ENCODE measurements at regions not wholly inside any gene's neighbourhood (a gene's known extent, or its start where the extent isn't known, plus 50 kb on each side); places are given as distances from the start of the nearest gene placed in this dataset.
"Not testable (repeated sequence)": the region's sequence is repeated elsewhere in the genome, so short reads cannot be mapped to it uniquely, and the experiment has no call there.

DNA sequence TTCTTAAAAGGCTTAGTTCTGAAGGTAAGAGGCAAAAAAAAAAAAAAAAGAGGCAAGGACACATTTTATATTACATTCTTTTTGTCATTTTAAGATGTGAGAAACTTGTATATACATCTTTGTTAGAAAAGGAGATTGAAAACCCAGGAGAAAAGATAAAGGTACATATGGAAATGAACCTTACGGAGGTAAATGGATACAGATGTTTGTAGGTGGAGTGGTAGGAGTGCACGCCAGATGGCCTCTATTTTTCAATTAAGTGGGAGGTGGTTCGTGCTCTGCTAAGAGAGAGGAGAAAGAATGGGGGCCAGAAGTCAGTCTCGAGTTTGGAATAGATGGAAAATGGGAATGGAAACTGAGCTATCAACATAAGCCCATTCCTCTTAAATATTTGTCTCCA, 622.5 kb upstream of the GHITM start:
- Histone ChIP-seq H3K4me1 (ENCODE audit: low read depth, poor library complexity, severe bottlenecking) (no peaks in the 10 kb centered on the region), H3K27me3 (ENCODE audit: insufficient read depth, low read depth) (no peaks in the 10 kb centered on the region), H3K4me3 (IDR thresholded peaks at IDR 0.05; ENCODE audit: insufficient read depth, low read depth, low read length) (no peak overlapping the region), H4K20me1 (ENCODE audit: insufficient read depth) (no peaks in the 10 kb centered on the region), H2AFZ (ENCODE audit: low read depth) (no peak overlapping the region), H3K4me2 (no peak overlapping the region), H3K36me3 (ENCODE audit: insufficient read depth) (no peaks in the 10 kb centered on the region), H3K9ac (no peak overlapping the region), H3K79me2 (ENCODE audit: insufficient read depth, low read depth) (no peaks in the 10 kb centered on the region), H3K27ac (no peak overlapping the region)
- no peak for TF ChIP-seq CTCF (conservative IDR thresholded peaks at IDR 0.05; ENCODE audit: low read depth, low read length)

DNA sequence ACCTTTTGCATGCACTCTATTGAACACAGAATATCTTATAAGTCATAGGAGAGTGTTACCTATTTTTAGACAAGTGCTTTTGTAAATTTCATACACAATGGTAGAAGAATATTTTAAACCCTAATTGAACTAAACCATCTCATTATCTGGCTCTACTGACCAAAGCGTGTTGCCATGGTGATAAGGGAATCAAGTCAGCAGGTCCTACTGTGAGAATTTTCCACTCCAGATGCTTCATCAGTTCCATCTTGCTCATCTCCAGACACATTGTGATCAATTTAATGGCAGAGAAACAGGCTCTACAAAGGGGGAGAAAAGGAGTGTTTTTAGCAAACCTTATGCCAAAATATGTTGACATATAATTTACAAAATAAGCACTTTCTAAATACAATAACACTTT, 621.9 kb upstream of the GHITM start:
- Histone ChIP-seq H3K27me3 (ENCODE audit: insufficient read depth, low read depth) (no peaks in the 10 kb centered on the region), H3K4me3 (IDR thresholded peaks at IDR 0.05; ENCODE audit: insufficient read depth, low read depth, low read length) (no peak overlapping the region), H3K27ac (no peak overlapping the region), H3K4me2 (no peak overlapping the region), H4K20me1 (ENCODE audit: insufficient read depth) (no peaks in the 10 kb centered on the region), H3K79me2 (ENCODE audit: insufficient read depth, low read depth) (no peaks in the 10 kb centered on the region), H2AFZ (ENCODE audit: low read depth) (no peak overlapping the region), H3K4me1 (ENCODE audit: low read depth, poor library complexity, severe bottlenecking) (no peaks in the 10 kb centered on the region), H3K9ac (no peak overlapping the region), H3K36me3 (ENCODE audit: insufficient read depth) (no peaks in the 10 kb centered on the region)
- no peak for TF ChIP-seq CTCF (conservative IDR thresholded peaks at IDR 0.05; ENCODE audit: low read depth, low read length)

GRCh38 chr10:83518779-83519178, 620.5 kb upstream of the GHITM start:
- no peak overlapping the region for H3K27ac ChIP-seq
- no peak overlapping the region for H3K9ac ChIP-seq
- H3K36me3 ChIP-seq (ENCODE audit: insufficient read depth), result no peaks in the 10 kb centered on the region
- H3K4me3 ChIP-seq (IDR thresholded peaks at IDR 0.05; ENCODE audit: insufficient read depth, low read depth, low read length), result no peak overlapping the region
- no peak overlapping the region for H2AFZ ChIP-seq (ENCODE audit: low read depth)
- H3K79me2 ChIP-seq (ENCODE audit: insufficient read depth, low read depth), result no peaks in the 10 kb centered on the region
- no peak for TF ChIP-seq CTCF (conservative IDR thresholded peaks at IDR 0.05; ENCODE audit: low read depth, low read length)
- no peaks in the 10 kb centered on the region for H3K27me3 ChIP-seq (ENCODE audit: insufficient read depth, low read depth)
- H3K4me1 ChIP-seq (ENCODE audit: low read depth, poor library complexity, severe bottlenecking), result no peaks in the 10 kb centered on the region
- H3K4me2 ChIP-seq, result no peak overlapping the region
- H4K20me1 ChIP-seq (ENCODE audit: insufficient read depth), result no peaks in the 10 kb centered on the region

- not testable (repeated sequence) for H3K27me3 ChIP-seq (ENCODE audit: insufficient read depth, low read depth); H3K9ac ChIP-seq; H4K20me1 ChIP-seq (ENCODE audit: insufficient read depth); H3K27ac ChIP-seq; H2AFZ ChIP-seq (ENCODE audit: low read depth); H3K4me2 ChIP-seq; H3K4me3 ChIP-seq (IDR thresholded peaks at IDR 0.05; ENCODE audit: insufficient read depth, low read depth, low read length); H3K79me2 ChIP-seq (ENCODE audit: insufficient read depth, low read depth); H3K4me1 ChIP-seq (ENCODE audit: low read depth, poor library complexity, severe bottlenecking); H3K36me3 ChIP-seq (ENCODE audit: insufficient read depth)
Measured at GRCh38 chr10:83520386-83520785, 618.9 kb upstream of the GHITM start.

GRCh38 chr10:83522456-83522855, 616.9 kb upstream of the GHITM start:
- Histone ChIP-seq H2AFZ (ENCODE audit: low read depth) (no peak overlapping the region), H3K4me3 (IDR thresholded peaks at IDR 0.05; ENCODE audit: insufficient read depth, low read depth, low read length) (no peak overlapping the region), H3K27ac (no peak overlapping the region), H3K4me1 (ENCODE audit: low read depth, poor library complexity, severe bottlenecking) (no peaks in the 10 kb centered on the region), H3K36me3 (ENCODE audit: insufficient read depth) (no peaks in the 10 kb centered on the region), H3K27me3 (ENCODE audit: insufficient read depth, low read depth) (no peaks in the 10 kb centered on the region), H3K4me2 (no peak overlapping the region), H4K20me1 (ENCODE audit: insufficient read depth) (no peaks in the 10 kb centered on the region), H3K9ac (no peak overlapping the region), H3K79me2 (ENCODE audit: insufficient read depth, low read depth) (no peaks in the 10 kb centered on the region)
- no peak for TF ChIP-seq CTCF (conservative IDR thresholded peaks at IDR 0.05; ENCODE audit: low read depth, low read length)

Measured in KMS-11 (cell line).